ENCODE measurements at regions not wholly inside any gene's neighbourhood (a gene's known extent, or its start where the extent isn't known, plus 50 kb on each side); places are given as distances from the start of the nearest gene placed in this dataset.

DNA sequence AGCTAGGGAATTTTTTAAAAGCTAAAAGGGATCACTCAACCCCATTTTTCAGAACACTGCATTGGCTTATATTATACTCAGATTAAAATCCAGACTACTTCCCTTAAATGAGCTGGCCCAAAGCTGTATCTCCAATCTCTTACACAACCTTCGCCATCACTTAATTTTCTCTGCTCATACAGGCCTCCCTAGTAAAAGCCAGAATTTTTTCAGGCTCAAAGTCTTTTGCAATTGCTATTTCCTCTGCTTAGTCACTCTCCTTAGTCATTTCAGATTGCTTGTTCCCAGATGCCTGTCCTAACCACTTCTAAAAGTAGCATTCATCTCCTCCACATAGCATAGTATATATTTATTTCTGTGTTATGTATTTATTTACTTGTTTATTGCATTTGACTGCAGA, 1587.9 kb upstream of the ADGRL3 start:
- no peak for TF ChIP-seq EZH2 (IDR thresholded peaks at IDR 0.05; ENCODE audit: borderline replicate concordance, low read depth, low read length, poor library complexity, severe bottlenecking)
- TF ChIP-seq, protein P1, sequence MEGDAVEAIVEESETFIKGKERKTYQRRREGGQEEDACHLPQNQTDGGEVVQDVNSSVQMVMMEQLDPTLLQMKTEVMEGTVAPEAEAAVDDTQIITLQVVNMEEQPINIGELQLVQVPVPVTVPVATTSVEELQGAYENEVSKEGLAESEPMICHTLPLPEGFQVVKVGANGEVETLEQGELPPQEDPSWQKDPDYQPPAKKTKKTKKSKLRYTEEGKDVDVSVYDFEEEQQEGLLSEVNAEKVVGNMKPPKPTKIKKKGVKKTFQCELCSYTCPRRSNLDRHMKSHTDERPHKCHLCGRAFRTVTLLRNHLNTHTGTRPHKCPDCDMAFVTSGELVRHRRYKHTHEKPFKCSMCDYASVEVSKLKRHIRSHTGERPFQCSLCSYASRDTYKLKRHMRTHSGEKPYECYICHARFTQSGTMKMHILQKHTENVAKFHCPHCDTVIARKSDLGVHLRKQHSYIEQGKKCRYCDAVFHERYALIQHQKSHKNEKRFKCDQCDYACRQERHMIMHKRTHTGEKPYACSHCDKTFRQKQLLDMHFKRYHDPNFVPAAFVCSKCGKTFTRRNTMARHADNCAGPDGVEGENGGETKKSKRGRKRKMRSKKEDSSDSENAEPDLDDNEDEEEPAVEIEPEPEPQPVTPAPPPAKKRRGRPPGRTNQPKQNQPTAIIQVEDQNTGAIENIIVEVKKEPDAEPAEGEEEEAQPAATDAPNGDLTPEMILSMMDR (conservative IDR thresholded peaks at IDR 0.05; ENCODE audit: low read depth, low read length) = no peak
